Mesendoderm (in vitro differentiated cells): ENCODE measurements at regions not wholly inside any gene's neighbourhood (a gene's known extent, or its start where the extent isn't known, plus 50 kb on each side); places are given as distances from the start of the nearest gene placed in this dataset.
A peak's percentile ranks its signal among the peaks of the same experiment; 100 is the strongest.

Experiments
- DNase-seq: peaks from one replicate; pipeline ENCODE4 v3.0.0; 2013
- H2AK5ac ChIP-seq: 2 replicates; pipeline ENCODE4 v1.6.1; 2013; ENCODE audit warnings: low read length, inconsistent platforms
- H2BK120ac ChIP-seq: 2 replicates; pipeline ENCODE4 v1.6.1; 2013; ENCODE audit warnings: low read depth, mild to moderate bottlenecking, low read length, moderate library complexity, mixed read lengths
- H2BK15ac ChIP-seq: replicated peaks from 2 replicates; pipeline ENCODE4 v1.6.1; 2013; ENCODE audit warnings: low read depth, mild to moderate bottlenecking, moderate library complexity
- H2BK5ac ChIP-seq: 2 replicates; pipeline ENCODE4 v1.6.1; 2013; ENCODE audit warnings: low read length, inconsistent platforms
- H3K18ac ChIP-seq: 2 replicates; pipeline ENCODE4 v1.6.1; 2013; ENCODE audit warnings: mild to moderate bottlenecking, low read length, mixed read lengths
- H3K23ac ChIP-seq: one replicate; pipeline ENCODE4 v1.6.1; 2013; ENCODE audit warnings: low read length
- H3K27ac ChIP-seq: 2 replicates; pipeline ENCODE4 v1.5.1; 2013; ENCODE audit warnings: low read depth, mild to moderate bottlenecking, inconsistent platforms, low read length, moderate library complexity
- H3K27me3 ChIP-seq: 2 replicates; pipeline ENCODE4 v1.6.1; 2013; ENCODE audit warnings: low read length, control low read depth, mild to moderate bottlenecking, inconsistent platforms; ENCODE audit not compliant: insufficient read depth, poor library complexity
- H3K36me3 ChIP-seq: 2 replicates; pipeline ENCODE4 v1.6.1; 2013; ENCODE audit warnings: low read length, inconsistent platforms; ENCODE audit not compliant: control insufficient read depth, insufficient read depth
- H3K4ac ChIP-seq: one replicate; pipeline ENCODE4 v1.6.1; 2013; ENCODE audit warnings: low read depth, mild to moderate bottlenecking, low read length, moderate library complexity
- H3K4me1 ChIP-seq: 2 replicates; pipeline ENCODE4 v1.6.1; 2013; ENCODE audit warnings: low read depth, low read length, inconsistent platforms; ENCODE audit not compliant: control insufficient read depth
- H3K4me2 ChIP-seq: 2 replicates; pipeline ENCODE4 v1.6.1; 2013; ENCODE audit warnings: low read length
- H3K4me3 ChIP-seq: 2 replicates; pipeline ENCODE4 v1.5.1; 2013; ENCODE audit warnings: mild to moderate bottlenecking, low read length
- H3K56ac ChIP-seq: one replicate; pipeline ENCODE4 v1.6.1; 2013; ENCODE audit warnings: low read length
- H3K79me1 ChIP-seq: 2 replicates; pipeline ENCODE4 v1.6.1; 2013; ENCODE audit warnings: low read length, inconsistent platforms
- H3K79me2 ChIP-seq: 2 replicates; pipeline ENCODE4 v1.6.1; 2013; ENCODE audit warnings: mild to moderate bottlenecking, low read length; ENCODE audit not compliant: control insufficient read depth, insufficient read depth
- H3K9ac ChIP-seq: 2 replicates; pipeline ENCODE4 v1.6.1; 2013; ENCODE audit warnings: low read length, inconsistent platforms
- H4K5ac ChIP-seq: one replicate; pipeline ENCODE4 v1.6.1; 2013; ENCODE audit warnings: low read length
- H4K8ac ChIP-seq: one replicate; pipeline ENCODE4 v1.6.1; 2013; ENCODE audit warnings: low read depth, mild to moderate bottlenecking, control low read depth, low read length, moderate library complexity
- WGBS: extraction: QIAGEN DNeasy Blood & Tissue Kit; methylation state at CpG from one replicate; pipeline ENCODE4 v1.1.7; 2013; ENCODE audit warnings: low lambda C conversion rate, missing lambda C conversion rate; ENCODE audit not compliant: insufficient coverage; ENCODE audit errors: extremely low coverage; 5-methylcytosine and 5-hydroxymethylcytosine counted together

DNA sequence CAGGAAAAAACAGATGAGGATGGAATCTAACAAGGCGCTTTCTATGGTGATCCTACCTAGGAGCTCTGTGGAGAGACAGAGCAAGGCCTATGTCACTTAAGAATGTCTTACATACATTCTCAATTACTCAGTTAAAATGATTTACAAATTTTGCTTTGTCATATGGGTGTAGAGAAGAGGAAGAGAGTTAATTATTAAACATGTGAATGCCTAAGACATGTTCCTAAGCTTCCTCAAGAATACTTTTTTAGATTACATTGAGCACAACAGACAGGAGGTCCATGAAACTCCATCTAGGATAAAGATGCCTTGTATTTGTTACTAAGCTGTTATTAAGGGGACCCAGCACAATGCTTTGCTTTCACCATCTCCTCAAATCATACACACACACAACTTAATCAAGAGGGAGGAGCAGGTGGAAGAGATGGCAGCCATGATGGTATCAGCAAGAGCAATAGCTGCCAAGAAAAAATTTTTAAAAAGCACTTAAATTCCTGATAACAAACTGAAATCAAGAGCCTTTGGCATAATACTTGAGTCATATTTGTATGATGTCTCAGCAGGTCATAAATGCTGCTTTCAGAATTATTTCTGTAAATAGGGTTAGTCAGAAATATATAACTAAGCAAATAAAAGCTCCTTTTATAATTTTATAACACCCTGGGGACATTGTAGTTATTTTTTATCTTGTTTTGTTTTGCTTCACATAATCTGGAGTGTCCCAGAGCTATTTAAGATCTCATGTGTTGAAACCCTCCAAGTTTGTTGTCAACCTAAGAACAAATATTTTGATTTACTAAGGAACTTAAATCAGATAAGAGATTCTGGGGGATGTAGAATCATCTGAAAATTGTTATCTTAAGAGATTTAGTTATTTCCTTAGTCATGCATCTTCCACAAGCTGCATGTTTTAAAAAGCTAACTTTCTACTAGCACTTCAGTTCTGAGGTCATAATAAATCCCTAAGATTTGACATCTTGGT lies 70.0 kb upstream of the CD2AP start:
- no CpG with 5 or more reads among the region's 1 CpG for WGBS

DNA sequence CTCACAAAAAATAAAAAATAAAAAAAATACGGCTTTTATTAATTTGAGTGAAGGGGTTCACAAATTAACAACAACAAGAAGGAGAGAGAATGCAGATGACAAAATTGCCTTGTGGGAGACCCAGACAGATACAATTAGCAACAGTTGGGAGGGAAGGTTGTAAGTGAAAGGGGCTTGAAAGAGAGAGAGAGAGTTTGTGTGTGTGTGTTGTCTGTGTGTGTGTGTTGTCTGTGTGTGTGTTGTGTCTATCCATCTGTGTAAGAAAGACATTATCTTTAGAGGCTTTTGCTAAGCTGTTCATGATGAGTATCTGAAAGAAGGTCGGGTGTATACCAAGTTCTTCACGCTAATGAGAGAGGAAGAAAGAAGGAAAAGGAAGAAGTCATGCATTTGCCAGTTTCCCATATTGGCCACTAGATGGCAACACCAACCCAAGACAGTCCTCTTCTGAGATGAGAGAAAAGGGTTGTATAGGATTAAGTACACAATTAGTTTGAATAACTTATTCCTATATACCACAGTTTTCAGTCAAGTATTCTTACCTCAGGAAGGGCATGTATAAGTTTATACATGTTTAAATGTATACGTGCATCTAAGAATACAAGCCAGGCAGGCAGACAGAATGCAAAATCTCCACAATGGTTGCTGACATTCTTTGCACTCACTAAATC lies 63.7 kb upstream of the CD2AP start:
- no peak overlapping the region for H3K4ac ChIP-seq
- H2BK15ac ChIP-seq, result no peak overlapping the region
- WGBS, result no CpG with 5 or more reads among the region's 4 CpGs
- no peak overlapping the region for H3K56ac ChIP-seq
- H2AK5ac ChIP-seq, result no peak overlapping the region
- no peak overlapping the region for H4K8ac ChIP-seq
- H3K79me1 ChIP-seq, result no peaks in the 10 kb centered on the region
- H2BK5ac ChIP-seq, result no peak overlapping the region
- H3K4me1 ChIP-seq, result no peaks in the 10 kb centered on the region
- no peak overlapping the region for H3K18ac ChIP-seq
- no peak overlapping the region for H2BK120ac ChIP-seq
- H3K36me3 ChIP-seq, result no peaks in the 10 kb centered on the region
- no peak overlapping the region for H3K4me3 ChIP-seq
- H3K27me3 ChIP-seq, result no peaks in the 10 kb centered on the region
- H3K4me2 ChIP-seq, result no peak overlapping the region
- no peaks in the 10 kb centered on the region for H3K79me2 ChIP-seq
- no peak overlapping the region for H4K5ac ChIP-seq
- no peak overlapping the region for H3K27ac ChIP-seq
- no peak overlapping the region for H3K23ac ChIP-seq
- H3K9ac ChIP-seq, result no peak overlapping the region
- DNase-seq, result peak; percentile 71

More for the DNA sequence above, 70.0 kb upstream of the CD2AP start:
- no peak overlapping the region for H2AK5ac ChIP-seq
- no peak for DNase-seq
- H3K23ac ChIP-seq, result no peak overlapping the region
- no peak overlapping the region for H4K5ac ChIP-seq
- no peaks in the 10 kb centered on the region for H3K79me1 ChIP-seq
- no peaks in the 10 kb centered on the region for H3K27me3 ChIP-seq
- no peak overlapping the region for H3K18ac ChIP-seq
- H3K4me2 ChIP-seq, result no peak overlapping the region
- no peak overlapping the region for H3K4me3 ChIP-seq
- no peaks in the 10 kb centered on the region for H3K79me2 ChIP-seq
- H3K4ac ChIP-seq, result no peak overlapping the region
- no peak overlapping the region for H3K27ac ChIP-seq
- H3K4me1 ChIP-seq, result no peaks in the 10 kb centered on the region
- no peak overlapping the region for H3K56ac ChIP-seq
- H2BK5ac ChIP-seq, result no peak overlapping the region
- H2BK120ac ChIP-seq, result no peak overlapping the region
- no peak overlapping the region for H3K9ac ChIP-seq
- no peak overlapping the region for H2BK15ac ChIP-seq
- H4K8ac ChIP-seq, result no peak overlapping the region
- no peaks in the 10 kb centered on the region for H3K36me3 ChIP-seq

GRCh38 chr6:47414423-47415167 lies 63.0 kb upstream of the CD2AP start:
- Histone ChIP-seq H4K8ac (no peak overlapping the region), H3K27me3 (no peaks in the 10 kb centered on the region), H3K56ac (no peak overlapping the region), H2BK15ac (no peak overlapping the region), H2BK120ac (no peak overlapping the region), H3K4ac (no peak overlapping the region), H3K4me3 (no peak overlapping the region), H3K27ac (no peak overlapping the region), H3K9ac (no peak overlapping the region), H2AK5ac (no peak overlapping the region), H3K79me2 (no peaks in the 10 kb centered on the region), H3K23ac (no peak overlapping the region), H3K4me2 (no peak overlapping the region), H3K36me3 (no peaks in the 10 kb centered on the region), H3K18ac (peak overlapping the region; percentile 18), H2BK5ac (no peak overlapping the region), H3K4me1 (no peaks in the 10 kb centered on the region), H4K5ac (no peak overlapping the region), H3K79me1 (no peaks in the 10 kb centered on the region)
- DNase-seq, result peak; percentile 34
- WGBS, result no CpG with 5 or more reads among the region's 14 CpGs

- H3K56ac ChIP-seq, result no peak overlapping the region
- no peak overlapping the region for H3K4me3 ChIP-seq
- no peak overlapping the region for H4K5ac ChIP-seq
- no peaks in the 10 kb centered on the region for H3K36me3 ChIP-seq
- no peak overlapping the region for H4K8ac ChIP-seq
- no peak for DNase-seq
- no peak overlapping the region for H2BK15ac ChIP-seq
- no peaks in the 10 kb centered on the region for H3K4me1 ChIP-seq
- H3K27me3 ChIP-seq, result no peaks in the 10 kb centered on the region
- no peak overlapping the region for H2BK120ac ChIP-seq
- H3K23ac ChIP-seq, result no peak overlapping the region
- H3K9ac ChIP-seq, result no peak overlapping the region
- no peak overlapping the region for H2BK5ac ChIP-seq
- no peak overlapping the region for H3K18ac ChIP-seq
- H3K4ac ChIP-seq, result no peak overlapping the region
- WGBS, result 100% methylated on average over 1 of the region's 4 CpGs
- no peak overlapping the region for H3K4me2 ChIP-seq
- no peak overlapping the region for H2AK5ac ChIP-seq
- no peaks in the 10 kb centered on the region for H3K79me1 ChIP-seq
- no peaks in the 10 kb centered on the region for H3K79me2 ChIP-seq
- H3K27ac ChIP-seq, result no peak overlapping the region
Observed at GRCh38 chr6:47416396-47417345, 60.9 kb upstream of the CD2AP start.

- Histone ChIP-seq H3K27ac (no peak overlapping the region), H3K79me1 (no peaks in the 10 kb centered on the region), H3K4me2 (no peak overlapping the region), H3K4me3 (no peak overlapping the region), H2BK15ac (no peak overlapping the region), H2BK120ac (no peak overlapping the region), H2AK5ac (no peak overlapping the region), H3K18ac (no peak overlapping the region), H3K9ac (no peak overlapping the region), H3K36me3 (no peaks in the 10 kb centered on the region), H3K4ac (no peak overlapping the region), H4K5ac (no peak overlapping the region), H3K27me3 (no peaks in the 10 kb centered on the region), H3K79me2 (no peaks in the 10 kb centered on the region), H3K4me1 (no peaks in the 10 kb centered on the region), H2BK5ac (no peak overlapping the region), H3K23ac (no peak overlapping the region), H4K8ac (no peak overlapping the region), H3K56ac (no peak overlapping the region)
- DNase-seq, result no peak
Observed at GRCh38 chr6:47419621-47420020, 58.0 kb upstream of the CD2AP start.
